ENCODE measurements at regions not wholly inside any gene's neighbourhood (a gene's known extent, or its start where the extent isn't known, plus 50 kb on each side); places are given as distances from the start of the nearest gene placed in this dataset.

DNA sequence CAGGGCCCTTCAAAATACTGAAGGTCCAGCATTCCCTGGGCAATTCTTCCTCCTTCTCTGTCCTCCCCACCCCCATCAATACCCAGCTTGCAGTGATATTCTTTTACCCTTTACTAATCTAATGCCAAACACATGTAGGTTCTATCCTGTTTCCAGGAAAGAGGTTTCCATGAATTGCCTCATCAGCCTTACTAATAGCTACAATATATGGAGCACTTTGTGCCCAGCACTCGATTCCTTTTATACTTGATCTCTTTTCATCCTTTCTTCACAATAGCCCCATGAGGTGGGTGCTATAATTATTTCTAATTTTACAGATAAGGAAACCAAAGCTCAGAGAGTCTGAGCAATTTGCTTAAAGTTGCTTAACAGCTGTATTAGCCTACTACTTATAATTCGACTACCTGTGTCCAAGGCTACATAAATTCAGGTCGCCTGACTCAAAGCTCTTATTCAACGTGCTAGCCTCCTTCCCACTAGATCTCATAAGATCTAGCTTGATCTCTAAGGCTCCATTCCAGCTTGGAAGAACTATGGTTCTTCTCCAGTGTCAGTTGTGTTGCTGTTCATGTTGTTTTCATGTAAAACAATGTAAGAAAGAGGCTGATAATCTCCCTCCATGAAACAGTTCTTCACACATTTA lies 229.6 kb upstream of the PGRMC2 start:
- Histone ChIP-seq H3K27me3 (replicated peaks; ENCODE audit: insufficient read depth) (no peaks in the 10 kb centered on the region), H3K4me3 (peak overlapping the region; percentile 13), H3K79me2 (ENCODE audit: insufficient read depth) (no peaks in the 10 kb centered on the region), H3K4me2 (ENCODE audit: unreplicated experiment) (peak overlapping the region; percentile 71), H3K9ac (peak overlapping the region; percentile 57), H3K9me3 (ENCODE audit: low read depth) (no peaks in the 10 kb centered on the region), H3K27ac (peak overlapping the region; percentile 94), H3K36me3 (ENCODE audit: low read depth) (0 out of 2 replicates have a peak, but pooled peaks cover 5% of the 10 kb centered on the region), H4K20me1 (ENCODE audit: insufficient read depth) (no peaks in the 10 kb centered on the region), H3K9me2 (ENCODE audit: insufficient read depth) (no peaks in the 10 kb centered on the region), H2AFZ (no peak overlapping the region), H3F3A (ENCODE audit: insufficient read depth) (peaks cover 50% of the 10 kb centered on the region), H3K4me1 (ENCODE audit: insufficient read depth) (peaks cover 72% of the 10 kb centered on the region)
- DNase-seq = peak; percentile 77
- TF ChIP-seq EZH2phosphoT487 (IDR thresholded peaks at IDR 0.05; ENCODE audit: insufficient read depth, low read depth) = no peak
- no peak for TF ChIP-seq EZH2 (IDR thresholded peaks at IDR 0.05; ENCODE audit: insufficient read depth, poor library complexity, severe bottlenecking)
- 16 to 19% methylated on average over 4 of the region's 4 CpGs for WGBS, 2 experiments (ENCODE audit: low coverage in 1 of 2, low lambda C conversion rate in 2 of 2, missing lambda C conversion rate in 2 of 2)
- in situ Hi-C loops (cut with MboI) = no loop called here

DNA sequence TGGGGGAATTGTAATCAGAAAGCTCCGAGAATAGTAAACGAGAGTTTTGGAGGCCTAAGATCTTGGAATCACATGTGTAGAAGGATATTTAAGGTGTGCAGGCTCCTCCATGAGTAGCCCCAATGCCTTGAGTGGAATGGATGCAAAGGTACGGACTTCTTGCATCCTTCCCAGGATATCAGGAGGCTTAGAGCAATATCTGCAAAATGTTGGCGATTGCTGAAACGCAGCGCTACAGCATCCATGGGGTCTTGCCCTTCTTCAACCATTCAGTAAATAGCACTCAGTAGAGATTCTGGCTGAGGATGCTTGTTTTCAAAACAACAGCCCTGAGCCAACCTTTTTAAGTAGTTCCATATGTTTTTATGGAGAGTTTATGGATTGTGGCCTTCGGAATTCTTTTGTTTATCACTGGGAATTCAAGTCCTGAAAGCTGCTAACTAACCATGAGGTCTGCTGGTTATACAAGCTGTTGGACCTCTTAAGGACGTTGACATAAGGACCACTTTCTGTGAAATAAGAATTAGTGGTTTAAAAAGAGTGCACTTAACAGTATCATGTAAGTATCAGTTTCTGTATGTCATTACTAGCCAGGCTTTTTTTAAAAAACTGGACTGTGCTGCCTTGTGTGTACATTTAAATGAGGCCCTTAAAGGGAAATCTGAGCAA lies 228.8 kb upstream of the PGRMC2 start:
- H3K9me3 ChIP-seq (ENCODE audit: low read depth) = no peaks in the 10 kb centered on the region

GRCh38 chr4:128513664-128514484 lies 226.3 kb upstream of the PGRMC2 start:
- WGBS, 2 experiments (ENCODE audit: low coverage in 1 of 2, low lambda C conversion rate in 2 of 2, missing lambda C conversion rate in 2 of 2) = 97% methylated on average over 3 of the region's 3 CpGs
- peak overlapping the region; percentile 12 for H3K4me2 ChIP-seq (ENCODE audit: unreplicated experiment)
- peaks cover 35% of the 10 kb centered on the region for H3F3A ChIP-seq (ENCODE audit: insufficient read depth)
- peak overlapping the region; percentile 51 for H3K27ac ChIP-seq
- in situ Hi-C loops (cut with MboI) = no loop called here
- H3K27me3 ChIP-seq (replicated peaks; ENCODE audit: insufficient read depth) = no peaks in the 10 kb centered on the region
- H3K9me3 ChIP-seq (ENCODE audit: low read depth) = no peaks in the 10 kb centered on the region
- no peak overlapping the region for H3K4me3 ChIP-seq
- H3K9me2 ChIP-seq (ENCODE audit: insufficient read depth) = no peaks in the 10 kb centered on the region
- TF ChIP-seq EZH2phosphoT487 (IDR thresholded peaks at IDR 0.05; ENCODE audit: insufficient read depth, low read depth) = no peak
- no peaks in the 10 kb centered on the region for H4K20me1 ChIP-seq (ENCODE audit: insufficient read depth)
- H3K9ac ChIP-seq = 0 out of 2 replicates have a peak overlapping the region, but pooled peaks have one; percentile 16
- H3K79me2 ChIP-seq (ENCODE audit: insufficient read depth) = no peaks in the 10 kb centered on the region
- peak; percentile 55 for DNase-seq
- H3K36me3 ChIP-seq (ENCODE audit: low read depth) = 0 out of 2 replicates have a peak, but pooled peaks cover 5% of the 10 kb centered on the region
- H3K4me1 ChIP-seq (ENCODE audit: insufficient read depth) = peaks cover 56% of the 10 kb centered on the region
- peak overlapping the region; percentile 54 for H2AFZ ChIP-seq

More for the DNA sequence above, 228.8 kb upstream of the PGRMC2 start:
- peaks cover 69% of the 10 kb centered on the region for H3K4me1 ChIP-seq (ENCODE audit: insufficient read depth)
- 25 to 34% methylated on average over 8 of the region's 8 CpGs for WGBS, 2 experiments (ENCODE audit: low coverage in 1 of 2, low lambda C conversion rate in 2 of 2, missing lambda C conversion rate in 2 of 2)
- no peaks in the 10 kb centered on the region for H3K9me2 ChIP-seq (ENCODE audit: insufficient read depth)
- H3K36me3 ChIP-seq (ENCODE audit: low read depth) = 0 out of 2 replicates have a peak, but pooled peaks cover 5% of the 10 kb centered on the region
- no peaks in the 10 kb centered on the region for H3K79me2 ChIP-seq (ENCODE audit: insufficient read depth)
- in situ Hi-C loops (cut with MboI) = no loop called here
- peaks cover 45% of the 10 kb centered on the region for H3F3A ChIP-seq (ENCODE audit: insufficient read depth)
- H3K9ac ChIP-seq = peak overlapping the region; percentile 57
- peak overlapping the region; percentile 33 for H2AFZ ChIP-seq
- TF ChIP-seq EZH2phosphoT487 (IDR thresholded peaks at IDR 0.05; ENCODE audit: insufficient read depth, low read depth) = no peak
- no peak for TF ChIP-seq EZH2 (IDR thresholded peaks at IDR 0.05; ENCODE audit: insufficient read depth, poor library complexity, severe bottlenecking)
- peak overlapping the region; percentile 94 for H3K27ac ChIP-seq
- H3K4me3 ChIP-seq = no peak overlapping the region
- H4K20me1 ChIP-seq (ENCODE audit: insufficient read depth) = no peaks in the 10 kb centered on the region
- H3K27me3 ChIP-seq (replicated peaks; ENCODE audit: insufficient read depth) = no peaks in the 10 kb centered on the region
- peak; percentile 78 for DNase-seq
- peak overlapping the region; percentile 71 for H3K4me2 ChIP-seq (ENCODE audit: unreplicated experiment)

DNA sequence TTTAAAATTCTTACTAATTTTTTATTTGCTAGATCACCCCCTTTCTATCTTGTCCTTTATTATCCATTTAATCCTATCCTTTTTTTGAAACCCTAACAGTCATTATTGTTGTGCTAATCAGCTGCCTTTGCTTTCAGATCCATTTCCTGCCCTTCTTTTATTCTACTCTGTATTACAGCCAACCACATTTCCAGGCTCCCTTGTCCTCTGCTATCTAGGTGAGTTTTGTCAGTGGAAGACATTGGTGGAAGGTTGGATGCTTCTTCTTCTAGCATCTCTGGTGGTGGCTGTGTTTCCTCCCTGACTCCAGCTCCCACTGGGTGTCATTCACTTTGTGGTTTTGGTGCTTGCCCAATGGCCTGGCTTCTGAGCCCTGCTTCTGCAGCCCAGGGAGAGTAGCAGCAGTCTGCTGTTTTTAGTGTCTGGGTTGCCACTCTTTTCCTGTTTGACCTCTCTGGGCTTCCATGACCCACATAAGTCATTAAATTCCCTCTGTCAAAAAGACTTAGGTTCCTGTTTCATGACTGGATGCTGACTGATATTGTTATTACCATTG lies 225.2 kb upstream of the PGRMC2 start:
- in situ Hi-C loops (cut with MboI) = no loop called here
- Histone ChIP-seq H3K27ac (peak overlapping the region; percentile 3), H3K9ac (no peak overlapping the region), H3F3A (ENCODE audit: insufficient read depth) (peaks cover 24% of the 10 kb centered on the region), H3K4me2 (ENCODE audit: unreplicated experiment) (peak overlapping the region; percentile 30), H3K36me3 (ENCODE audit: low read depth) (0 out of 2 replicates have a peak, but pooled peaks cover 5% of the 10 kb centered on the region), H3K79me2 (ENCODE audit: insufficient read depth) (no peaks in the 10 kb centered on the region), H3K27me3 (replicated peaks; ENCODE audit: insufficient read depth) (no peaks in the 10 kb centered on the region), H2AFZ (peak overlapping the region; percentile 3; the same call in 1 of the 2 replicates), H4K20me1 (ENCODE audit: insufficient read depth) (no peaks in the 10 kb centered on the region), H3K9me2 (ENCODE audit: insufficient read depth) (no peaks in the 10 kb centered on the region), H3K4me3 (no peak overlapping the region), H3K9me3 (ENCODE audit: low read depth) (no peaks in the 10 kb centered on the region), H3K4me1 (ENCODE audit: insufficient read depth) (peaks cover 46% of the 10 kb centered on the region)
- TF ChIP-seq EZH2phosphoT487 (IDR thresholded peaks at IDR 0.05; ENCODE audit: insufficient read depth, low read depth) (no peak), EZH2 (IDR thresholded peaks at IDR 0.05; ENCODE audit: insufficient read depth, poor library complexity, severe bottlenecking) (no peak)
- peak; percentile 49 for DNase-seq

Measured in GM23248 (cell line).